ENCODE measurements at regions not wholly inside any gene's neighbourhood (a gene's known extent, or its start where the extent isn't known, plus 50 kb on each side); places are given as distances from the start of the nearest gene placed in this dataset.

- no peak overlapping the region for H2BK20ac ChIP-seq (ENCODE audit: low read length)
- no peak overlapping the region for H3K4me3 ChIP-seq (ENCODE audit: extremely low read depth in 1 of 4, insufficient read depth in 2 of 4, low read depth in 3 of 4, low read length in 4 of 4)
- H3K18ac ChIP-seq (ENCODE audit: extremely low read depth, low read length) = no peak overlapping the region
- no peak overlapping the region for H3K14ac ChIP-seq (ENCODE audit: insufficient read length)
- H2BK120ac ChIP-seq (replicated peaks; ENCODE audit: low read depth, low read length) = no peak overlapping the region
- H4K8ac ChIP-seq (ENCODE audit: extremely low read depth, insufficient read depth, low read length) = no peak overlapping the region
- H3K56ac ChIP-seq (replicated peaks; ENCODE audit: insufficient read length, low read depth, low read length) = no peak overlapping the region
- H2BK12ac ChIP-seq (ENCODE audit: low read depth, low read length) = no peak overlapping the region
- peaks cover 0 to 12% (median 1%) of the 10 kb centered on the region in 4 experiments; a peak in 2 of 7 replicates for H3K4me1 ChIP-seq (replicated peaks in 1 of 4; ENCODE audit: control insufficient read depth in 3 of 4, insufficient read depth in 4 of 4, low read length in 3 of 4)
- H2BK5ac ChIP-seq (ENCODE audit: low read depth, low read length) = no peak overlapping the region
- no peaks in the 10 kb centered on the region for H3K27me3 ChIP-seq (replicated peaks in 1 of 4; ENCODE audit: control insufficient read depth in 3 of 4, extremely low read depth in 1 of 4, insufficient read depth in 3 of 4, low read length in 3 of 4)
- H2AK5ac ChIP-seq (ENCODE audit: low read depth, low read length) = no peak overlapping the region
- no peak overlapping the region for H4K5ac ChIP-seq (ENCODE audit: insufficient read length, low read depth, low read length)
- H3K27ac ChIP-seq (ENCODE audit: low read depth, low read length) = no peak overlapping the region
- H3K79me2 ChIP-seq (ENCODE audit: control insufficient read depth in 1 of 2, insufficient read depth in 2 of 2, low read length in 2 of 2) = no peaks in the 10 kb centered on the region; a peak in 1 of 4 replicates
- POLR2A ChIA-PET (ENCODE audit: partially characterized antibody) = no interaction called here
- H3K23ac ChIP-seq (ENCODE audit: insufficient read length) = no peak overlapping the region
- no peak overlapping the region for H3K9ac ChIP-seq (replicated peaks in 1 of 4; ENCODE audit: extremely low read depth in 1 of 4, low read depth in 3 of 4, low read length in 3 of 4)
- H3K4me2 ChIP-seq (ENCODE audit: insufficient read depth in 1 of 2, low read depth in 2 of 2, low read length in 2 of 2) = no peak overlapping the region
- FAIRE-seq = no peak
- WGBS, 2 experiments (ENCODE audit: extremely low coverage in 1 of 2, insufficient coverage in 1 of 2, insufficient read length in 1 of 2, insufficient replicate concordance in 2 of 2, low coverage in 1 of 2, low lambda C conversion rate in 2 of 2, missing lambda C conversion rate in 1 of 2) = 93% methylated on average over 1 of the region's 1 CpG; no CpG with 5 or more reads in 1 of the 2 experiments
- no peaks in the 10 kb centered on the region for H4K20me1 ChIP-seq (replicated peaks in 1 of 2; ENCODE audit: control insufficient read depth in 1 of 2, insufficient read depth in 2 of 2, low read length in 2 of 2)
- CTCF ChIA-PET (ENCODE audit: partially characterized antibody) = interaction anchor here (1.3 kb wide), 1 partner anchor 13 kb away, joined by 3 read pairs; no protein-coding TSS in a partner anchor
- H2AFZ ChIP-seq (ENCODE audit: low read length) = no peak overlapping the region
- H3K79me1 ChIP-seq (ENCODE audit: low read depth, low read length) = no peaks in the 10 kb centered on the region
- no peaks in the 10 kb centered on the region for H3K23me2 ChIP-seq (ENCODE audit: low read depth, low read length)
- H3K4ac ChIP-seq (replicated peaks; ENCODE audit: insufficient read length, low read depth, low read length) = no peak overlapping the region
- no peak for TF ChIP-seq ATF3 (IDR thresholded peaks at IDR 0.05; ENCODE audit: insufficient read depth, low read depth, low read length)
- no peak overlapping the region for H4K91ac ChIP-seq (replicated peaks; ENCODE audit: insufficient read length, low read length)
- H3K9me3 ChIP-seq (ENCODE audit: insufficient read depth in 2 of 2, low read depth in 1 of 2, low read length in 1 of 2) = no peaks in the 10 kb centered on the region
- DNase-seq (ENCODE audit: low read depth in 1 of 2, low spot score in 2 of 2) = no peak
- H3K36me3 ChIP-seq (ENCODE audit: control insufficient read depth in 2 of 4, insufficient read depth in 4 of 4, low read length in 3 of 4) = no peaks in the 10 kb centered on the region
- no peak overlapping the region for H2BK15ac ChIP-seq (ENCODE audit: low read length)
Observed at GRCh38 chr2:58434692-58435091, 193.6 kb upstream of the FANCL start.
